Endothelial cell (in vitro differentiated cells): ENCODE measurements at regions not wholly inside any gene's neighbourhood (a gene's known extent, or its start where the extent isn't known, plus 50 kb on each side); places are given as distances from the start of the nearest gene placed in this dataset.

Experiments
- DNase-seq: peaks from one replicate; pipeline ENCODE4 v3.0.0; 2021; ENCODE audit warnings: low spot score
- H3K27ac Mint-ChIP-seq: one replicate; pipeline ENCODE4 v1.8.0; 2021; ENCODE audit warnings: mixed read lengths, inconsistent platforms; ENCODE audit not compliant: unreplicated experiment
- H3K27me3 Mint-ChIP-seq: one replicate; pipeline ENCODE4 v1.8.0; 2021; ENCODE audit warnings: mild to moderate bottlenecking, moderate library complexity, mixed read lengths, inconsistent platforms; ENCODE audit not compliant: unreplicated experiment
- H3K36me3 Mint-ChIP-seq: one replicate; pipeline ENCODE4 v1.8.0; 2021; ENCODE audit warnings: mild to moderate bottlenecking, low read depth, mixed read lengths, inconsistent platforms; ENCODE audit not compliant: unreplicated experiment
- H3K4me1 Mint-ChIP-seq: one replicate; pipeline ENCODE4 v1.8.0; 2021; ENCODE audit warnings: mild to moderate bottlenecking, mixed read lengths, inconsistent platforms; ENCODE audit not compliant: unreplicated experiment
- H3K4me3 Mint-ChIP-seq: one replicate; pipeline ENCODE4 v1.8.0; 2021; ENCODE audit warnings: mild to moderate bottlenecking, mixed read lengths, inconsistent platforms; ENCODE audit not compliant: unreplicated experiment
- H3K9me3 Mint-ChIP-seq: one replicate; pipeline ENCODE4 v1.8.0; 2021; ENCODE audit warnings: mixed read lengths, inconsistent platforms; ENCODE audit not compliant: unreplicated experiment
- CTCF ChIP-seq: fragments of 200-600 bp; sonication (generic); IDR thresholded peaks from one replicate; pipeline ENCODE4 v1.5.0; 2021; ENCODE audit warnings: antibody characterized with exemption; ENCODE audit not compliant: unreplicated experiment

- no peaks in the 10 kb centered on the region for H3K4me1 Mint-ChIP-seq
- H3K4me3 Mint-ChIP-seq, result no peak overlapping the region
- TF ChIP-seq CTCF, result no peak
- H3K27me3 Mint-ChIP-seq, result no peaks in the 10 kb centered on the region
- no peaks in the 10 kb centered on the region for H3K36me3 Mint-ChIP-seq
- DNase-seq, result no peak
- no peak overlapping the region for H3K27ac Mint-ChIP-seq
- H3K9me3 Mint-ChIP-seq, result no peaks in the 10 kb centered on the region
Observed at GRCh38 chr6:139685009-139685408, 310.6 kb upstream of the CITED2 start.

- Mint-ChIP-seq H3K27ac (no peak overlapping the region), H3K36me3 (no peaks in the 10 kb centered on the region), H3K27me3 (no peaks in the 10 kb centered on the region), H3K9me3 (no peaks in the 10 kb centered on the region), H3K4me3 (no peak overlapping the region), H3K4me1 (no peaks in the 10 kb centered on the region)
- no peak for TF ChIP-seq CTCF
- DNase-seq, result no peak
Observed at GRCh38 chr6:139680819-139681218, 306.4 kb upstream of the CITED2 start.

GRCh38 chr6:139679516-139680179 is 305.2 kb upstream of the CITED2 start:
- Mint-ChIP-seq H3K4me1 (no peaks in the 10 kb centered on the region), H3K27ac (no peak overlapping the region), H3K36me3 (no peaks in the 10 kb centered on the region), H3K27me3 (no peaks in the 10 kb centered on the region), H3K9me3 (no peaks in the 10 kb centered on the region), H3K4me3 (no peak overlapping the region)
- TF ChIP-seq CTCF, result no peak
- no peak for DNase-seq

DNA sequence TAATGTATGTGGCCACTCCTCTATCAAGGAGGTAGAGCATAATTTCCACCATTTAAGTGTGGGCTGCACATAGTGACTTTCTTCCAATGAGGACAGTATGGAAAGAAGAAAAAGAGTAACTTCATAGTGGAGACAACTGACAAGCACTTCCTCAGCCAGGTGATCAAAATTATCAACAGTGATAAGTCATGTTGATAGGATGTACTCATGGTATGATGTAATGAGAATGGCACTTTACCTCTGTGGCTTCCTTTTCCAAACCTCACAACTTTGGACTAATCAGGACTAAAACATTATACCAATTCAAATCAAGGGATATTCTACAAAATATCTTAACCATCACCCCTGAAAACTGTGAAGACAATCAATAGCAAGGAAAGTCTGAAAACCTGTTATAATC is 302.3 kb upstream of the CITED2 start:
- Mint-ChIP-seq H3K4me1 (no peaks in the 10 kb centered on the region), H3K9me3 (no peaks in the 10 kb centered on the region), H3K27ac (no peak overlapping the region), H3K4me3 (no peak overlapping the region), H3K27me3 (no peaks in the 10 kb centered on the region), H3K36me3 (no peaks in the 10 kb centered on the region)
- no peak for TF ChIP-seq CTCF
- DNase-seq, result no peak

DNA sequence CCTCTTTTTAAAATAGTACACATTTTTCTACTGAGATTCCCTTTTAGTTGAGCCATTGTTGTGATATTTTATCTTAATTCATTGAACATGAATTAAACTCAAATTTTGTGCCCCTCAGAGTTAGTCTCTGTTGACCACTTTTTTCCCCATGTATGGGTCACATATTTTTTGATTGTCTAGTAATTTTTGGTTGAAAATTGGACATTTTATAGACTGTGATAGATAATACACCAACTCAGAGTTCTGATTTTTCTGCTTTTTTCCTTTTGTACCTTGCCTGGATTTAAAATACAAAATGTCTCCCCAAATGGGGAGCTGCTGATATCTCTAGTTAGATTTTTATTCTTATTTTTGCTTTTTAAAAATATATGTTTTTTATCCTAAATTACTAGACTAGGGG is 291.8 kb upstream of the CITED2 start:
- H3K4me1 Mint-ChIP-seq, result no peaks in the 10 kb centered on the region
- H3K36me3 Mint-ChIP-seq, result no peaks in the 10 kb centered on the region
- no peak overlapping the region for H3K4me3 Mint-ChIP-seq
- H3K27ac Mint-ChIP-seq, result no peak overlapping the region
- no peak for DNase-seq
- no peaks in the 10 kb centered on the region for H3K27me3 Mint-ChIP-seq
- peaks cover 3% of the 10 kb centered on the region for H3K9me3 Mint-ChIP-seq
- no peak for TF ChIP-seq CTCF
